HCT116 (cell line): ENCODE measurements at regions not wholly inside any gene's neighbourhood (a gene's known extent, or its start where the extent isn't known, plus 50 kb on each side); places are given as distances from the start of the nearest gene placed in this dataset.
"Not testable (repeated sequence)": the region's sequence is repeated elsewhere in the genome, so short reads cannot be mapped to it uniquely, and the experiment has no call there.

Experiments
- ATAC-seq: fragments of 200-7000 bp; cut with Tn5 transposase; 2 replicates; pipeline ENCODE4 v1.9.1; 2020; ENCODE audit warnings: mild to moderate bottlenecking, moderate library complexity
- BruUV-seq: library from RNA; stranded (reverse); fragments of 400-500 nt; replicated peaks from 2 replicates; lab custom pipeline; 2021; lab: Mats Ljungman, UMichigan
- CTCF ChIA-PET: fragments of 300-600 bp; sonication (Branson Sonifier 250); formaldehyde crosslinking; loops from one replicate; lab custom pipeline; 2021; ENCODE audit warnings: antibody characterized with exemption; lab: Charles Lee
- POLR2A ChIA-PET: fragments of 300-600, 350-600 bp; sonication (Branson Sonifier 250); formaldehyde crosslinking; loops from one replicate; lab custom pipeline; 2021; ENCODE audit warnings: antibody characterized with exemption; lab: Charles Lee
- RAD21 ChIA-PET, 2 experiments: fragments of 300-600 bp; sonication (Branson Sonifier 250); formaldehyde crosslinking; loops; one replicate each; lab custom pipeline; 2023; ENCODE audit warnings: low total read pairs in 2 of 2; ENCODE audit not compliant: uncharacterized antibody in 2 of 2, unreplicated experiment in 2 of 2, low non-redundant PET in 1 of 2; lab: Charles Lee
- DNase-seq: peaks from one replicate; pipeline ENCODE4 v3.0.0-alpha.2; 2010; ENCODE audit warnings: low read depth, low spot score
- H2AFZ ChIP-seq: fragments of 200-600 bp; shearing (Covaris generic), sonication (generic); 2 replicates; pipeline ENCODE4 v1.6.1; 2017; ENCODE audit warnings: low read depth, mixed run types, mixed read lengths, antibody characterized with exemption, low read length; ENCODE audit not compliant: poor library complexity, severe bottlenecking
- H3K27ac ChIP-seq: 2 replicates; pipeline ENCODE4 v1.5.1; 2012; ENCODE audit warnings: low read depth, low read length
- H3K27me3 ChIP-seq: fragments of 200-600 bp; sonication (generic); 2 replicates; pipeline ENCODE4 v1.6.1; 2016; ENCODE audit warnings: mixed run types, low read length, mixed read lengths; ENCODE audit not compliant: insufficient read depth
- H3K36me3 ChIP-seq, 2 experiments: fragments of 200-500 bp in 1 of 2; fragments of 200-600 bp in 1 of 2; sonication (Bioruptor generic) in 1 of 2; sonication (generic) in 1 of 2; 2 replicates each; pipeline versions ENCODE4 v1.5.1 to v1.6.1; 2014 to 2016; ENCODE audit warnings: low read length in 2 of 2, inconsistent platforms in 1 of 2, mixed read lengths in 1 of 2, mixed run types in 1 of 2; ENCODE audit not compliant: insufficient read depth in 2 of 2, control insufficient read depth in 1 of 2
- H3K4me1 ChIP-seq, 2 experiments: fragments of 200-600 bp in 1 of 2; sonication (generic) in 1 of 2; 2 replicates each; pipeline versions ENCODE4 v1.5.1 to v1.6.1; 2012 to 2017; ENCODE audit warnings: low read length in 2 of 2, inconsistent platforms in 1 of 2, mild to moderate bottlenecking in 1 of 2, mixed read lengths in 1 of 2, mixed run types in 1 of 2, moderate library complexity in 1 of 2; ENCODE audit not compliant: insufficient read depth in 2 of 2, control insufficient read depth in 1 of 2
- H3K4me2 ChIP-seq: fragments of 200-600 bp; sonication (generic); 2 replicates; pipeline ENCODE4 v1.6.1; 2017; ENCODE audit warnings: mixed run types, low read length, mixed read lengths
- H3K4me3 ChIP-seq, 2 experiments: fragments of 200-600 bp in 1 of 2; sonication (generic) in 1 of 2; replicated peaks in 1 of 2; 2 replicates each; pipeline ENCODE4 v1.5.1; 2011 to 2016; ENCODE audit warnings: low read length in 2 of 2, control low read depth in 1 of 2, low read depth in 1 of 2, mild to moderate bottlenecking in 1 of 2, mixed read lengths in 1 of 2, mixed run types in 1 of 2
- H3K79me2 ChIP-seq: fragments of 200-600 bp; sonication (generic); 2 replicates; pipeline ENCODE4 v1.6.1; 2017; ENCODE audit warnings: mild to moderate bottlenecking, mixed run types, low read length, moderate library complexity, mixed read lengths; ENCODE audit not compliant: insufficient read depth
- H3K9ac ChIP-seq: fragments of 200-600 bp; sonication (generic); 2 replicates; pipeline ENCODE4 v1.6.1; 2016; ENCODE audit warnings: low read length, mixed read lengths
- H3K9me2 ChIP-seq: fragments of 200-600 bp; sonication (generic), shearing (Covaris generic); 2 replicates; pipeline ENCODE4 v1.6.1; 2017; ENCODE audit warnings: mixed run types, mild to moderate bottlenecking, moderate library complexity; ENCODE audit not compliant: insufficient read depth
- H3K9me3 ChIP-seq, 2 experiments: fragments of 200-500 bp in 1 of 2; fragments of 200-600 bp in 1 of 2; sonication (Bioruptor generic) in 1 of 2; sonication (generic) in 1 of 2; 2 replicates each; pipeline ENCODE4 v1.6.1; 2014 to 2017; ENCODE audit warnings: low read length in 2 of 2, mixed read lengths in 2 of 2, inconsistent platforms in 1 of 2, low read depth in 1 of 2, mild to moderate bottlenecking in 1 of 2, mixed run types in 1 of 2, moderate library complexity in 1 of 2; ENCODE audit not compliant: control insufficient read depth in 1 of 2, insufficient read depth in 1 of 2
- H4K20me1 ChIP-seq: fragments of 200-600 bp; sonication (generic), shearing (Covaris generic); 2 replicates; pipeline ENCODE4 v1.6.1; 2017; ENCODE audit warnings: mixed run types, mild to moderate bottlenecking, moderate library complexity; ENCODE audit not compliant: insufficient read depth
- CBX3 ChIP-seq: IDR thresholded peaks from 2 replicates; pipeline ENCODE4 v1.6.1; 2012; ENCODE audit warnings: low read depth
- JUND ChIP-seq: IDR thresholded peaks from 2 replicates; pipeline ENCODE4 v1.6.1; 2012
- MAX ChIP-seq: IDR thresholded peaks from 2 replicates; pipeline ENCODE4 v1.6.1; 2012
- ZBTB33 ChIP-seq: IDR thresholded peaks from 2 replicates; pipeline ENCODE4 v1.6.1; 2011; ENCODE audit warnings: mild to moderate bottlenecking, low read length, moderate library complexity; ENCODE audit not compliant: insufficient replicate concordance; ENCODE audit errors: extremely low read depth
- ZFX ChIP-seq: fragments of 450-650 bp; IDR thresholded peaks from 2 replicates; pipeline ENCODE4 v1.6.1; 2017
- intact Hi-C: fragments of 100-400 bp; cut with micrococcal nuclease; formaldehyde crosslinking; loops from 2 replicates; pipeline ENCODE4 v1.10.0; 2022

- CTCF ChIA-PET: no interaction called here
- intact Hi-C loops: no loop called here
- Histone ChIP-seq H3K9me3 (no peaks in the 10 kb centered on the region), H2AFZ (no peak overlapping the region), H3K4me2 (no peak overlapping the region), H3K4me1 (no peaks in the 10 kb centered on the region), H3K9ac (no peak overlapping the region), H3K79me2 (no peaks in the 10 kb centered on the region), H3K9me2 (no peaks in the 10 kb centered on the region), H4K20me1 (no peaks in the 10 kb centered on the region), H3K4me3 (no peak overlapping the region), H3K27ac (no peak overlapping the region), H3K36me3 (no peaks in the 10 kb centered on the region), H3K27me3 (no peaks in the 10 kb centered on the region)
- RAD21 ChIA-PET: no interaction called here
- POLR2A ChIA-PET: no interaction called here
- TF ChIP-seq MAX: no peak
- no peak for TF ChIP-seq CBX3
- no peak for TF ChIP-seq ZBTB33
- no peak for TF ChIP-seq ZFX
- no peak for TF ChIP-seq JUND
- BruUV-seq: no TSS peak
- ATAC-seq: no peak
- no peak for DNase-seq
These were observed 106.4 kb upstream of the GBE1 start for GRCh38 chr3:81867875-81868274.

GRCh38 chr3:81865164-81865563 is 103.7 kb upstream of the GBE1 start:
- H3K4me1 ChIP-seq, H3K4me3 ChIP-seq, H2AFZ ChIP-seq, H3K9me3 ChIP-seq, H3K27ac ChIP-seq, H3K9me2 ChIP-seq, H4K20me1 ChIP-seq, RAD21 ChIA-PET, H3K79me2 ChIP-seq, H3K4me2 ChIP-seq, ATAC-seq, BruUV-seq, DNase-seq, CTCF ChIA-PET, H3K27me3 ChIP-seq, H3K36me3 ChIP-seq, intact Hi-C loops, POLR2A ChIA-PET, H3K9ac ChIP-seq: not testable (repeated sequence)
